ENCODE measurements at regions not wholly inside any gene's neighbourhood (a gene's known extent, or its start where the extent isn't known, plus 50 kb on each side); places are given as distances from the start of the nearest gene placed in this dataset.

DNA sequence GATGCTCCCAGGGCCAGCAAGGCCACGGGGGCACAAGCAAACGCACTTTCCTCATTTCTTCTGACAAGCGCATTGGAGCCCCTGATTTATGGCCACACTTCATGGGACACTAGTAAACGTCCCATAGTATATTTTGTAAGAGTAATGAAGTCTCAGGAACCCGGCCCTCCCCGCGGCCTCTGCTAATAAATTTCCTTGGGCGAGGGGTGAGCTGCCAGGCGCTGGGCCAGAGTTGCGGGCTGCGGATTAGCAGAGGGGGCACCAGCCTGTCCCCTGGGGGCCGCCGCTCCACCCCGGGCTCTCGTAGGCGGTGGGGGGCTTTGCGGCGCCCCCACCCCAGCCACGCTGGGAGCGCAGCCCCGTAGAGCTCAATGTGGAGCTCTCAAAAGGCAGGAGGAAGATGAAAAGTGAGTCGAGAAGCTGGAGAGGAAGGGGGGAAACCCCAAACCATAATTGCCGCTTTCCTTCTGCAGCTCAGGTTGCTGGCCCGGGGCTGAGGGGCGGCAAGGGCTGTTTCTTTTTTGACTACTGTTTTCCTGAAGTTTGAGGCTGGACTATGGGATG, 173.6 kb downstream of the CDC5L start:
- Mint-ChIP-seq H3K36me3 (ENCODE audit: low read depth) (no peaks in the 10 kb centered on the region), H3K9me3 (no peaks in the 10 kb centered on the region), H3K27ac (no peak overlapping the region), H3K4me3 (no peak overlapping the region), H3K4me1 (ENCODE audit: low read depth) (peaks cover 12% of the 10 kb centered on the region), H3K27me3 (peaks cover 30% of the 10 kb centered on the region)

DNA sequence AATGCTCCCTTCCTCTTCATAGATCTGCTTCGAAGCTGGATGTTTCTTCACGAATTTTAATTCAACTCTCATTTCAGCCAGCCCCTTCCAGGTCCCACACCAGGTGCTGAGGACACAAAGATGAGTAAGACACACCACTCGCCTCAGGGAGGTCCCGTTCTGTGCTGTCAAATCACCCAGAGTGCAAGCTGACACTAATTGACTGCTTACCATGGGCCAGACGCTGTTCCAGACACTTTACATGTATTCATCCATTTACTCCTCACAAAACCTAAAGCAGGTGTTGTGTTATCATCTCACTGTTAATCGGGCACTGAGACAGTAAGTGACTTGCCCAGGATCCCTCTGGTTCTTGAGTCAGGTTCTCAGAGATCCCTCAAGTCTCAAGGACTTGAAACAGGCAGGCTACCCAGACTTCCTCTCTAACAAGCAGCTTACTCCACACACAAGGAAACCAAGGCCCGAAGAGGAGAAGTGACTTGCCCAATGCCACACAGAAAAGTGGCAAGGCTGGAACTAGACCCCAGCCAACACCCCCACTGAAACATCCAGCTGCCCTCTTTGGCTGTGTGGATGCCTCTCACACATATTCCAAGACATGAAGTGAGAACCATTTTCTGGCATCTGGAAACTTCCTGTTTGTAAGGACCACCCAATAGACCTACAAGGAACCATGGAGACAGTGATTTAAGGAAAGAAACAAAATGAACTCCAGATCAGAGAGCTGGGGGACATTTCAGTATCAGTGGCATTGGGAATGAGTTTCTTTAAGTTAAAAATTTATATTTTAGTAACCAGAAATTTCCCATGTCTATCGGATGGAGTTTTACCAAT, 174.5 kb downstream of the CDC5L start:
- peaks cover 38% of the 10 kb centered on the region for H3K27me3 Mint-ChIP-seq
- H3K9me3 Mint-ChIP-seq: no peaks in the 10 kb centered on the region
- H3K4me3 Mint-ChIP-seq: no peak overlapping the region
- no peaks in the 10 kb centered on the region for H3K36me3 Mint-ChIP-seq (ENCODE audit: low read depth)
- H3K27ac Mint-ChIP-seq: no peak overlapping the region
- H3K4me1 Mint-ChIP-seq (ENCODE audit: low read depth): peaks cover 12% of the 10 kb centered on the region

DNA sequence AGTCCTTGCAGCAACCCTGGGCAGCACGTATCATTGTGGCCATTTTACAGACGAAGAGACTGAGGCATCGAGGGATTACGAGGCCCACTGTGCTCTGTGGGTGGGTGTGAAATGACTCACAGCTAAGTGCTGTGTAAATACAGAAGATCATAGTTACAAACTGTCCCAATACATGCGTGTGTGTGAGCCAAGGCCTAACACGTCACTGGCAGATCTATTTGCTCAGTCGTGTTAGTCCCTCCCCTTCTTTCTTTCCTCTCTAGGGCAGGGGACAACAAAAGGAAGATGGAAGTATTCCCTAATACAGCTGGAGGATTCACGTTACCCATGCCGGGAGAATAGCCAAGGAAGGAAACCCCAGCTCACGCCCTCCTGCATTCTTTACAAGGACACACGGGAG, 175.9 kb downstream of the CDC5L start:
- Mint-ChIP-seq H3K27ac (no peak overlapping the region), H3K4me3 (no peak overlapping the region), H3K9me3 (no peaks in the 10 kb centered on the region), H3K27me3 (peaks cover 37% of the 10 kb centered on the region), H3K4me1 (ENCODE audit: low read depth) (peaks cover 12% of the 10 kb centered on the region), H3K36me3 (ENCODE audit: low read depth) (no peaks in the 10 kb centered on the region)

DNA sequence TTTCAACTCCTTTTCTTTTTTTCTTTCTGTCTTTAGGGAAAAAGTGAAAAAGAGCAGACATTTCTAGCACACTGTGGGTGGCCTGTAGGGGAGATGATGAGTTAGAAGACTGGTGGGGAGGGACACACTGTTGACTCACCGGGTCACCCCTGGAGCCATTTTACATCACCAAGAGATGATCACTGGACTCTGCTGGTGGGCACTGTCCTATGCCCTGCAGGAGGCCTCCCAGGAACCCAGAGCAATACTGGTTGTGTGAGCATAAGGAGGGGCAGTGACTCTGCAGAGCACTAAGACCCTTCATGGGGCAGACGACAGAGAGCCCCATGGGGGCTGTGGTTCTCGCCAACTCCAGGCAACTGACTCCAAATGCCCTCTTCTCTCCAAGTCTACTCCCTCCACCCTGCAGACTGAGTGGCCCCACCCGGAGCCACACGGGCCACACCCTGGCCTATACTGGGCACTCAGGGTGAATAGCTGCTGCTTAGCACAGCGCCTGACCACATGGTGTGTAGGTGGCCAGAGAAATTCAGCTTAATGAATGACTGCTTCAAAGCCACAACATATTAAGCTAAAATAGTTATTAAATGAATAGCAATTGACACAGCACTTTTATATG, 177.5 kb downstream of the CDC5L start:
- H3K27me3 Mint-ChIP-seq: peaks cover 29% of the 10 kb centered on the region
- H3K27ac Mint-ChIP-seq: no peak overlapping the region
- no peaks in the 10 kb centered on the region for H3K9me3 Mint-ChIP-seq
- H3K4me1 Mint-ChIP-seq (ENCODE audit: low read depth): peaks cover 12% of the 10 kb centered on the region
- H3K4me3 Mint-ChIP-seq: no peak overlapping the region
- H3K36me3 Mint-ChIP-seq (ENCODE audit: low read depth): no peaks in the 10 kb centered on the region

DNA sequence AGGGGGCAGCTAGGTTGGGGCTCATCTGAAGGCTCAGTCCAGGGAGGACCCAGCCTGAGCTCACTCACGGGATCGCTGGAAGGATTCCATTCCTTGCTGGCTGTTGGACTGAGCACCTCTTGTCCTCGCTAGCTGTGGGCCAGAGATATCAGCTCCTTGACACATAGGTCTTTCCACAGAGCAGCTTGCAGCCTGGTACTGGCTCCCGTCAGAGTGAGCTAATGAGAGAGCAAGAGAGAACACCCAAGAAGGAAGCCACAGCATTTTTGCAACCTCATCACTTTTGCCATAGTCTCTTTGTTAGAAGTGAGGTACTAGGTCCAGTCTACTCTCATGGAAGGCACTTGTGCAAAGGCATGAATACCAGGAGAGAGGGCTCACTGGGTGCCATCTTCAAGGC, 179.9 kb downstream of the CDC5L start:
- H3K4me1 Mint-ChIP-seq (ENCODE audit: low read depth): peaks cover 3% of the 10 kb centered on the region
- no peaks in the 10 kb centered on the region for H3K9me3 Mint-ChIP-seq
- H3K27ac Mint-ChIP-seq: no peak overlapping the region
- no peak overlapping the region for H3K4me3 Mint-ChIP-seq
- H3K36me3 Mint-ChIP-seq (ENCODE audit: low read depth): no peaks in the 10 kb centered on the region
- H3K27me3 Mint-ChIP-seq: peaks cover 17% of the 10 kb centered on the region

DNA sequence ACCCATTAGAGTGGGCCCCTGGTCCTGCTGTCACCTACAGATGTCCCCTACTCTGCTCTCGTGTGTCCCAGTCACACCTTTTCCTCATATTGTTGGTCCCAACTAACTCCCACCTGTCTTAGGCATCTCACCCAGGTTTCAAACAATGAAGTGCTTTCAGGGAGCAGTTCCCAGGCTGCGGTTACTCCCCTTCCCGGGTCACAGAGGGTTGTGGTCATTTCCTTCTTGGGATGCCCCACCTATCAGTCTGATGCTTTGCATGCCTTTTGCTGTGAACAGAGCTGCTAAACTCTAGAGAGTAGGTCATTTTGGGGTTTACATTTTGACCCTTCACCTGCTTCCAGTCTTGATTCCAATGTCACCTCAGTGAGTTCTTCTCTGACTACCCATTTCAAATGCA, 181.6 kb downstream of the CDC5L start:
- Mint-ChIP-seq H3K4me3 (no peak overlapping the region), H3K27me3 (peaks cover 14% of the 10 kb centered on the region), H3K9me3 (no peaks in the 10 kb centered on the region), H3K36me3 (ENCODE audit: low read depth) (no peaks in the 10 kb centered on the region), H3K27ac (no peak overlapping the region), H3K4me1 (ENCODE audit: low read depth) (no peaks in the 10 kb centered on the region)

DNA sequence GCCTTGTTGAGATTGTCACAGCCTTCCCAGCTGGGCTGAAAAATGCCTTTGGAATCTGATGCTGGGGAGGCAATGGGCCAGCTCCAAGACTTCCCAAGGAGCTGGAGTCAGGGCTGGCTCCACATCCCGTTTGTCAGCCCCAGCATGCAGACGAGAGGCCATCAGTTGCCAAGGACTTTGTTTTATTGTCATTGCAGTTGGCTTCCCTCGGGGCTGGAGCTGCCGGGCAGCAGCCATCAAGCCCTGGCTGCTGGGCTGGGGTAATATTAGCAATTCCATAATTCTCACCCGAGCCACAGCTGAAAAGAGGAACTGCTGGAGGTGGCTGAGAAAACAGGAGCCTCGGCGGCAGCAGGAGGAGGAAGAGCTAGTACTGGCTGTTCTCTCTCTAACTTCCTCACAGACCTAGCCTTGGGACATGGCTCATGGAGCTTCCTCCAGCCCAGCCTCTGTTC, 182.5 kb downstream of the CDC5L start:
- Mint-ChIP-seq H3K36me3 (ENCODE audit: low read depth) (no peaks in the 10 kb centered on the region), H3K27ac (no peak overlapping the region), H3K4me3 (no peak overlapping the region), H3K27me3 (peaks cover 14% of the 10 kb centered on the region), H3K4me1 (ENCODE audit: low read depth) (no peaks in the 10 kb centered on the region), H3K9me3 (no peaks in the 10 kb centered on the region)

DNA sequence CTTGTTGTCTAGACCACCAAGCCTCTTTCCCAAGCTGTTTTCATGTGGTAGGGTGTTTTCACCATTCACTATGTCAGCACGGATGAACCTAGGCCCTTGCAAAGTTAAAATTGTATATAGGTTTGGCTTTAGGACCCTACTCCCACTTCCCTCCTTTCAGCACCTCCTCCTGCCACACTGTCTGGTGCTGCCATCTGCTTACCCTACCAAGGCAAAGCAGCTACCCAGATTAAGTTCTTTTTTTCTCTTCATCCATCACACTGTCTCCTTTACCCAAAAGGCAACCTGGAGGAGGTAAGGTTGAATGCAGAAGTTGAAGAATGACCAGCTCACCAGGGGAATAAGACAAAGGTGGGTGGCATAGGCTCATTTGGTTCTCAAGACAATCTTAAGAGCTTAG, 184.0 kb downstream of the CDC5L start:
- Mint-ChIP-seq H3K27me3 (peaks cover 17% of the 10 kb centered on the region), H3K9me3 (no peaks in the 10 kb centered on the region), H3K4me3 (no peak overlapping the region), H3K27ac (no peak overlapping the region), H3K36me3 (ENCODE audit: low read depth) (no peaks in the 10 kb centered on the region), H3K4me1 (ENCODE audit: low read depth) (no peaks in the 10 kb centered on the region)

DNA sequence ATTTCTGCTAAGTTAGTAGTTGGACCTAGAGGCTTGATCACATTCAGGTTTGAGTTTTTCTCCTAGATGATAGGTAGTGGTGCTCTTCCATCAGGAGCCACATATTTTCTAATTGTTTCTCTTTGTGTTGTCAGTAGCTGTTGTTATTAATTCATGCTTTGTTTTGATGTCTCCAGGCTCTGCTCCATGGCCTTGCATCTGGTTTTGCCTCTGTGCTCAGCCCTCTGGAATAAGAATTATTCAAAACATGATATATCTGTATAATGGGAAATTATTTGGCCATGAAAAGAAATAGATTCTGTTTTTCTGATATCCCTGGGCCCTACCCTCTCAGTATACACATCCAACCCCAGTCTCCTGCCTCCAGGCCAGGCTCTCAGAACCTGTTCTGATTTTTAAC, 184.8 kb downstream of the CDC5L start:
- no peaks in the 10 kb centered on the region for H3K4me1 Mint-ChIP-seq (ENCODE audit: low read depth)
- no peaks in the 10 kb centered on the region for H3K36me3 Mint-ChIP-seq (ENCODE audit: low read depth)
- no peak overlapping the region for H3K27ac Mint-ChIP-seq

DNA sequence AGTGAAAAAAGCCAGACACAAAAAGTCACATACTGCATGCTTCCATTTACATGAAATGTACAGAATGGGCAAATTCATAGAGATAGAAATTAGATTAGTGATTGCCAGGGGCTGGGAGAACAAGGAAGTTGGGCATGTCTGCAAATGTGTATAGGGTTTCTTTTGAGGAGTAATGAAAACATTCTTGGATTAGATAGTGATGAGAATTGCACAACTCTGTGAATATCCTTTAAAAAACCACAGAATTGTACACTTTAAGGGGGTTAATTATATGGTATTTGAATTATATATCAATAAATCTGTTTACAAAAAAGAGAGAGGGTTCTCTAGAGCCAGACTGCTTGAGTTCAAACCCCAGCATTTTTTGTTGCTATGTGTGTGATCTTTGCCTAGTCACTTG, 188.1 kb downstream of the CDC5L start:
- H3K9me3 Mint-ChIP-seq: no peaks in the 10 kb centered on the region
- no peak overlapping the region for H3K27ac Mint-ChIP-seq
- H3K27me3 Mint-ChIP-seq: peaks cover 12% of the 10 kb centered on the region
- no peaks in the 10 kb centered on the region for H3K36me3 Mint-ChIP-seq (ENCODE audit: low read depth)
- H3K4me1 Mint-ChIP-seq (ENCODE audit: low read depth): no peaks in the 10 kb centered on the region
- H3K4me3 Mint-ChIP-seq: no peak overlapping the region

More for the DNA sequence above, 184.8 kb downstream of the CDC5L start:
- Mint-ChIP-seq H3K27me3 (peaks cover 12% of the 10 kb centered on the region), H3K4me3 (no peak overlapping the region), H3K9me3 (no peaks in the 10 kb centered on the region)

DNA sequence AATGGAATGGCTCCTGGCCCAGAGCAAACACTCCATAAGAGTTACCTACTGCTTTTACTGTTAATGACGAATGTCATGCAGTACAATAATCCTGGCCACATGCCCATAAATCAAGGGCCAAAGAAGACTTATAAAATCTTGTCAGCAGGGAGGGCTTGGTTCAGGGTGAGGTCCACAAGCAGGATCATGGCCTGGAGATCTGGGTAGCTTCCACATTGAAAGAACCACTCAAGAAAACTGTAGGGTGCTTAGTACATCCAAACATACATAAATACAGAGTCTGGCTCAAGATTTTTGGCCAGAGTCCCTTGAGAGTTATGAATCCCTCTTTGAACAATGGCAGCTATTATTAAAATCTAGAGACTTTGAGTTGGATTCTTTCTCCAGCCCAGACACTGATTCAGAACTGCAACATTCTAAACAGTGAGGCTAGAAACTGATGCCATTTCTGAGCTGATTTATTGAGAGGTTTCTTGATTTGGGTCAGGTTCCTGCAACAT, 188.7 kb downstream of the CDC5L start:
- H3K27ac Mint-ChIP-seq: no peak overlapping the region
- no peaks in the 10 kb centered on the region for H3K36me3 Mint-ChIP-seq (ENCODE audit: low read depth)
- no peaks in the 10 kb centered on the region for H3K4me1 Mint-ChIP-seq (ENCODE audit: low read depth)
- H3K27me3 Mint-ChIP-seq: peaks cover 9% of the 10 kb centered on the region
- no peaks in the 10 kb centered on the region for H3K9me3 Mint-ChIP-seq
- no peak overlapping the region for H3K4me3 Mint-ChIP-seq

DNA sequence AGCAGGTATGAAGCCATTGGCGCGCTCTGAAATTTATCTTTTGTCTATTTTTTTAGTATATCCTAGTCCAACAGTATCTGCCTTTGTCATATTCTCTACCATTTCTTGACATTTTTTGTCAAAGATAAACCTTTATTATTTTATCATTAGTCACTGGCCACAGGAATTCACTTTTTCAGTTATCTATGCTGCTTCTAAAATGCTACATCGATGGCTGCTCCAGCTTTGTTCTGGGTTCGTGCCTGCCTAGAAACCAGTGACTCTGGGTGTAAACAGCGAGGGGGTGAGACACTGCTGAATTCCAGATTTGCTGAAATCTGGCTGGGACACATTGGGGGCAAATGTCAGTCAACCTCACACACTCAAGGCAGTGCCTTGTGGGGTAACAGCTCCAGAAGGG, 193.4 kb downstream of the CDC5L start:
- H3K27me3 Mint-ChIP-seq: peaks cover 6% of the 10 kb centered on the region
- H3K27ac Mint-ChIP-seq: no peak overlapping the region
- peaks cover 7% of the 10 kb centered on the region for H3K9me3 Mint-ChIP-seq
- H3K36me3 Mint-ChIP-seq (ENCODE audit: low read depth): no peaks in the 10 kb centered on the region
- H3K4me3 Mint-ChIP-seq: no peak overlapping the region
- no peaks in the 10 kb centered on the region for H3K4me1 Mint-ChIP-seq (ENCODE audit: low read depth)

DNA sequence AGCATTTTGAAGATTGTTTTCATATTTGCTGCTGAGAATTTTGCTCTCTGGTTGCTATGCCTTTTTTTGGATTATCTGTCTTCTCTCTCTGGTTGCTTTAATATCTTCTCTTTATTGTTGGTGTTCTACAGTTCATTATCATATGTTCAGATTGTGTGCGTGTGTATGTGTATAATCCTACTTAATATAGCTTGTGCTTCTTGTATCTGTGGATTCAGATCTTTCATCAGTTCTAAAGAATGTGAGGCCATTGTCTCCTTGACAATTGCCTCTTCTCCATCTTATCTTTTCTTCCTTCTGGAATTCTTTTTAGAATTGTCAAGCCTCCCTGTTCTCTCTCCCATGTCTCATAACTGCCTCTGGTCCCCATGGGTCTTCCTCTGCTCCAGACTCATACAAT, 195.4 kb downstream of the CDC5L start:
- Mint-ChIP-seq H3K4me3 (no peak overlapping the region), H3K27ac (no peak overlapping the region), H3K27me3 (peaks cover 10% of the 10 kb centered on the region), H3K4me1 (ENCODE audit: low read depth) (no peaks in the 10 kb centered on the region), H3K9me3 (peaks cover 7% of the 10 kb centered on the region), H3K36me3 (ENCODE audit: low read depth) (no peaks in the 10 kb centered on the region)

DNA sequence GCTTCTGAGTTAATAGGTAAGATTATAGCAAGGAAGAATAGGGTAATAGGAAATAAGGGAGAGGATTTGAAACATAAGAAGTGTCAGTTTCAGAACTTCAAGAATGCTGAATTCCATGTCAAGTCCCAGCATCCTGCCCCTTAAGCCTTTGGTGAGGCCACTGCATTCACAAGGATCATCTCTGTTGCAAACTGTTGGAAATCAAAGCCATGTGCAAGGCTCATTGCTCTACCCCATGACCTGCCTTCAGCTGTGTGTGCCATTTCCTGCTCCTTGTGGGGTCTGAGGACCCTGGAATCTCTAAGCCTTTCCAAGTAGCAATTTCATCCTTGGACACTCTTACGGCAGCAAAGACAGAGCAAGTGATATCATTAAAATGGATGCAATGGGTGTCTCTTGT, 203.0 kb downstream of the CDC5L start:
- Mint-ChIP-seq H3K27me3 (peaks cover 8% of the 10 kb centered on the region), H3K36me3 (ENCODE audit: low read depth) (no peaks in the 10 kb centered on the region), H3K27ac (no peak overlapping the region), H3K4me3 (no peak overlapping the region), H3K4me1 (ENCODE audit: low read depth) (peaks cover 3% of the 10 kb centered on the region), H3K9me3 (no peaks in the 10 kb centered on the region)

DNA sequence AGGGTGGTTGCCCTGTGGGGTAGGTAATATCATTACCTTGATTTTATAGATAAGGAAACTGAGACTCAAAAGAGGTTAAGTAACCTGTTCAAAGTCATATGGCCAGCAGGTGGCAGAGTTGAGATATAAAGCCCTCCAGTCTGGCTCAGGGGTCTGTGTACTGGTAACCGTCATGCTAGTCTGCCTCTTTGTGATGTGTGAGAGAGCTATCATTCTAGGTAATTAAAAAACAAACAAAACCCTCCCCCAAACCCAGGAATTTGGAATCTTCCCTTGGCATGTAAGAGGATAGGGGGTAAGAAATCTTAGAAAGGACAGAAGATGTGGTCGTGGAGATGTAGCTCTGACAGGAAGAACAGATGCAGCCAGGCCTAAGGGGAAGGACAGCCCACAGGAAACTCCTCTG, 206.0 kb downstream of the CDC5L start:
- H3K4me1 Mint-ChIP-seq (ENCODE audit: low read depth): peaks cover 3% of the 10 kb centered on the region
- no peak overlapping the region for H3K27ac Mint-ChIP-seq
- no peaks in the 10 kb centered on the region for H3K9me3 Mint-ChIP-seq
- H3K27me3 Mint-ChIP-seq: no peaks in the 10 kb centered on the region
- no peaks in the 10 kb centered on the region for H3K36me3 Mint-ChIP-seq (ENCODE audit: low read depth)
- H3K4me3 Mint-ChIP-seq: no peak overlapping the region

All from stimulated activated naive CD8-positive, alpha-beta T cell treated with anti-CD3 and anti-CD28 coated beads, Interleukin-15, Interleukin-2, amounts not matched to agents 100 ng/mL and 50 ng/mL, for 24 hours (primary cell).